AG20443 (cell line): ENCODE measurements at regions not wholly inside any gene's neighbourhood (a gene's known extent, or its start where the extent isn't known, plus 50 kb on each side); places are given as distances from the start of the nearest gene placed in this dataset.
"Not testable (repeated sequence)": the region's sequence is repeated elsewhere in the genome, so short reads cannot be mapped to it uniquely, and the experiment has no call there.

Experiments
- DNase-seq: peaks from one replicate; pipeline ENCODE4 v3.0.0; 2012; ENCODE audit warnings: low spot score, mixed read lengths

- no peak for DNase-seq
Measured at GRCh38 chr4:127469542-127469941, 163.2 kb upstream of the INTU start.

- no peak for DNase-seq
Measured at GRCh38 chr4:127469959-127470809, 162.6 kb upstream of the INTU start.

GRCh38 chr4:127478271-127478670 lies 154.5 kb upstream of the INTU start:
- not testable (repeated sequence) for DNase-seq

GRCh38 chr4:127479031-127479622 lies 153.6 kb upstream of the INTU start:
- peak; percentile 18 for DNase-seq

- no peak for DNase-seq
Measured at GRCh38 chr4:127482049-127482448, 150.7 kb upstream of the INTU start.

GRCh38 chr4:127484117-127484516 lies 148.6 kb upstream of the INTU start:
- DNase-seq: no peak

GRCh38 chr4:127486248-127486647 lies 146.5 kb upstream of the INTU start:
- DNase-seq: no peak

- DNase-seq: no peak
Measured at GRCh38 chr4:127491571-127491970, 141.2 kb upstream of the INTU start.

- DNase-seq: not testable (repeated sequence)
Measured at GRCh38 chr4:127496875-127497274, 135.9 kb upstream of the INTU start.

- DNase-seq: no peak
Measured at GRCh38 chr4:127498366-127498765, 134.4 kb upstream of the INTU start.

GRCh38 chr4:127500242-127500641 lies 132.5 kb upstream of the INTU start:
- DNase-seq: no peak

GRCh38 chr4:127501103-127501502 lies 131.7 kb upstream of the INTU start:
- DNase-seq: no peak

GRCh38 chr4:127503111-127503510 lies 129.6 kb upstream of the INTU start:
- DNase-seq: no peak

GRCh38 chr4:127505203-127505602 lies 127.6 kb upstream of the INTU start:
- no peak for DNase-seq

- DNase-seq: no peak
Measured at GRCh38 chr4:127506283-127506682, 126.5 kb upstream of the INTU start.

- no peak for DNase-seq
Measured at GRCh38 chr4:127509155-127509554, 123.6 kb upstream of the INTU start.

GRCh38 chr4:127512672-127513071 lies 120.1 kb upstream of the INTU start:
- not testable (repeated sequence) for DNase-seq

GRCh38 chr4:127515259-127515658 lies 117.5 kb upstream of the INTU start:
- not testable (repeated sequence) for DNase-seq

GRCh38 chr4:127518046-127518445 lies 114.7 kb upstream of the INTU start:
- DNase-seq: no peak

- no peak for DNase-seq
Measured at GRCh38 chr4:127521463-127521862, 111.3 kb upstream of the INTU start.

- no peak for DNase-seq
Measured at GRCh38 chr4:127523369-127523768, 109.4 kb upstream of the INTU start.

GRCh38 chr4:127525608-127526007 lies 107.1 kb upstream of the INTU start:
- DNase-seq: no peak

GRCh38 chr4:127528302-127528701 lies 104.5 kb upstream of the INTU start:
- DNase-seq: no peak

GRCh38 chr4:127529879-127530278 lies 102.9 kb upstream of the INTU start:
- DNase-seq: not testable (repeated sequence)
